Smooth muscle cell (in vitro differentiated cells): ENCODE measurements at regions not wholly inside any gene's neighbourhood (a gene's known extent, or its start where the extent isn't known, plus 50 kb on each side); places are given as distances from the start of the nearest gene placed in this dataset.

Source experiments
- DNase-seq: peaks from one replicate; lab custom pipeline; 2025; ENCODE audit not compliant: unreplicated experiment; lab: John Stamatoyannopoulos, UW
- H2AFZ ChIP-seq: fragments of 200-600 bp; sonication (generic); 2 replicates; pipeline ENCODE4 v1.6.0; 2016; ENCODE audit warnings: antibody characterized with exemption, low read depth, mild to moderate bottlenecking
- H3F3A ChIP-seq: fragments of 200-600 bp; sonication (generic); 2 replicates; pipeline ENCODE4 v1.6.0; 2017; ENCODE audit warnings: antibody characterized with exemption, low read depth
- H3K27ac ChIP-seq: fragments of 200-600 bp; sonication (generic); 2 replicates; pipeline ENCODE4 v1.5.1; 2016; ENCODE audit warnings: low read depth, mild to moderate bottlenecking
- H3K27me3 ChIP-seq: fragments of 200-600 bp; sonication (generic); 2 replicates; pipeline ENCODE4 v1.6.1; 2016; ENCODE audit warnings: low read depth, mild to moderate bottlenecking
- H3K36me3 ChIP-seq: fragments of 200-600 bp; sonication (generic); 2 replicates; pipeline ENCODE4 v1.5.1; 2016; ENCODE audit warnings: low read depth
- H3K4me1 ChIP-seq: fragments of 200-600 bp; sonication (generic); 2 replicates; pipeline ENCODE4 v1.5.1; 2016; ENCODE audit warnings: low read depth
- H3K4me2 ChIP-seq: fragments of 200-600 bp; sonication (generic); 2 replicates; pipeline ENCODE4 v1.6.0; 2016; ENCODE audit warnings: mild to moderate bottlenecking
- H3K4me3 ChIP-seq: fragments of 200-600 bp; sonication (generic); 2 replicates; pipeline ENCODE4 v1.5.1; 2016; ENCODE audit warnings: mild to moderate bottlenecking
- H3K79me2 ChIP-seq: fragments of 200-600 bp; sonication (generic); 2 replicates; pipeline ENCODE4 v1.6.0; 2016; ENCODE audit warnings: low read depth, mild to moderate bottlenecking
- H3K9ac ChIP-seq: fragments of 200-600 bp; sonication (generic); 2 replicates; pipeline ENCODE4 v1.6.0; 2016; ENCODE audit warnings: low read depth
- H3K9me3 ChIP-seq: fragments of 200-600 bp; sonication (generic); replicated peaks from 2 replicates; pipeline ENCODE4 v1.5.1; 2016; ENCODE audit warnings: low read depth
- H4K20me1 ChIP-seq: fragments of 200-600 bp; sonication (generic); 2 replicates; pipeline ENCODE4 v1.6.0; 2016; ENCODE audit warnings: low read depth
- CTCF ChIP-seq: fragments of 200-600 bp; sonication (generic); IDR thresholded peaks from 2 replicates; pipeline ENCODE4 v1.5.1; 2017; ENCODE audit warnings: borderline replicate concordance, mild to moderate bottlenecking, antibody characterized with exemption; ENCODE audit not compliant: insufficient read depth, poor library complexity, severe bottlenecking
- WGBS: methylation state at CpG from one replicate; pipeline ENCODE4 v1.1.7; 2016; ENCODE audit warnings: low lambda C conversion rate; 5-methylcytosine and 5-hydroxymethylcytosine counted together

DNA sequence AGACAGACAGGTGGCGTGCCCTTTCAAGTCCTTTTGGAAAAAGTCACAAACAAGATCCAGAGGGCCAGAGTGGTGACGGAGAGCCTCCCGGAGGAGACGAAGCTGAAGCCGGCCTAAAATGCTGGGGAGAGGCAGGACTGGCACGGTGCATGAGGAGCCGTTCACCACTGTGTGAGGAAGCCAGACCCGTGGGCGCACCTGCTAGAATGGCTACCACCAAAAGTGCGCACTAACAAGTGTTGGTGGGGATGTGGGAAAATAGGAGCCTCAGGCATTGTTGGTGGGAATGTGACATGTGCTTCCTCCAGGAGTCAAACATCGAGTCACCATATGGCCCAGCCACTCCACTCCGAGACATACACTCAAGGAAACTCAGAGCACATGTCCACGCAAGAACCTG lies 67.4 kb upstream of the HELT start:
- Histone ChIP-seq H2AFZ (no peak overlapping the region), H3K4me1 (no peaks in the 10 kb centered on the region), H3K79me2 (no peaks in the 10 kb centered on the region), H3F3A (no peaks in the 10 kb centered on the region), H4K20me1 (no peaks in the 10 kb centered on the region), H3K9ac (no peak overlapping the region), H3K36me3 (no peaks in the 10 kb centered on the region), H3K27ac (no peak overlapping the region), H3K4me2 (no peak overlapping the region), H3K9me3 (no peaks in the 10 kb centered on the region), H3K27me3 (no peaks in the 10 kb centered on the region), H3K4me3 (no peak overlapping the region)
- WGBS = 83% methylated on average over 13 of the region's 13 CpGs
- no peak for DNase-seq
- no peak for TF ChIP-seq CTCF

GRCh38 chr4:184951668-184952160 lies 66.6 kb upstream of the HELT start:
- Histone ChIP-seq H3K79me2 (no peaks in the 10 kb centered on the region), H3K4me1 (no peaks in the 10 kb centered on the region), H3F3A (no peaks in the 10 kb centered on the region), H3K9me3 (no peaks in the 10 kb centered on the region), H3K4me2 (no peak overlapping the region), H3K4me3 (no peak overlapping the region), H3K9ac (no peak overlapping the region), H2AFZ (no peak overlapping the region), H3K27ac (no peak overlapping the region), H3K27me3 (no peaks in the 10 kb centered on the region), H4K20me1 (no peaks in the 10 kb centered on the region), H3K36me3 (no peaks in the 10 kb centered on the region)
- DNase-seq = no peak
- 91% methylated on average over 13 of the region's 22 CpGs for WGBS
- TF ChIP-seq CTCF = no peak

DNA sequence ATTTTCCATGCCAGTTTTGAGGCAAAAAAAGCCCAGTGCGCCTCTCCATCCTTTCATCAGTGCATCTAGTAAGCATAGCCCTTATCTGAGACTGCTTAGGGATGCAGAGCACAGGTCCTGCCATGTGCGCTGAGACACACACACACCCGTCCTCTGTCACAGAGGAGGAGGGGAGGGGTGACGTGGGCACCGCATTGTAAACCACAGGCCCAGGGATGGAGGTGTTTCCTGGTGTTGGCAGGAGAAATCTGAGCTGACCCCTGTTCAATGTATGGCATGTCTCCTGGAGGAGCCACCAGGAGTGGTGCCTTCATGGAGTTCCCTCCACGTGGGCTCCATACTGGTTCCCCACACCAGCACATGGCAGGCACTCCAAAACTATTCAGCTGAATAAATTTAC lies 65.8 kb upstream of the HELT start:
- no peak overlapping the region for H3K9ac ChIP-seq
- H3F3A ChIP-seq = no peaks in the 10 kb centered on the region
- H2AFZ ChIP-seq = no peak overlapping the region
- H3K36me3 ChIP-seq = no peaks in the 10 kb centered on the region
- H3K4me1 ChIP-seq = no peaks in the 10 kb centered on the region
- no peak for DNase-seq
- 86% methylated on average over 6 of the region's 6 CpGs for WGBS
- H3K9me3 ChIP-seq = no peaks in the 10 kb centered on the region
- H4K20me1 ChIP-seq = no peaks in the 10 kb centered on the region
- no peak overlapping the region for H3K4me3 ChIP-seq
- no peaks in the 10 kb centered on the region for H3K79me2 ChIP-seq
- H3K27me3 ChIP-seq = no peaks in the 10 kb centered on the region
- H3K4me2 ChIP-seq = no peak overlapping the region
- no peak overlapping the region for H3K27ac ChIP-seq
- no peak for TF ChIP-seq CTCF

DNA sequence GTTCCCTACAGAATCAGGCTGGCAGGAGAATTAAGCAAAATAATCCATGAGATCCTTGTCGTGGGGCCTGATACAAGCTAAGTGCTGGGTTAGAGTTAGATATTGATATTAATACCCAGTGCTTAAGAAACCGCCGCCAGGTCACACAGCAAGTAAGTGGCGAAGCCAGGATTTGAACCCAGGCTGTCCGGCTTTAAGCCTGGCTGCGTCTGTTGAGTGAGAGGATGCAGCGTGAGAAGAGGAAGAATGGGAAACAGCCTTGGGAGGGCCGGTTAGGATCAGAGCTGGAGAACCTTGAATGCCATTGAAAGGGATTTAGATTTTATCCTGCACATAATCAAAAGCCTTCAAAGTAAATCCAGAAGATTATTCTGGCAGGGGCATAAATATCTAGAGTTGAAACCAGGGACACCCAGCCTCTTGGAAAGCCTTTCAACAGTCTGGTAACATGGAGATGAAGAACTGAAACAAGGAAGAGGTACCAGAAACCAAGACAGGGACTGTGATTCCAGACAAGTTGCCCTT lies 64.8 kb upstream of the HELT start:
- H3K79me2 ChIP-seq = no peaks in the 10 kb centered on the region
- no peaks in the 10 kb centered on the region for H3K4me1 ChIP-seq
- no peak overlapping the region for H3K4me2 ChIP-seq
- no peak for DNase-seq
- no peak overlapping the region for H2AFZ ChIP-seq
- H3K36me3 ChIP-seq = no peaks in the 10 kb centered on the region
- 80% methylated on average over 8 of the region's 8 CpGs for WGBS
- no peaks in the 10 kb centered on the region for H3K27me3 ChIP-seq
- no peak overlapping the region for H3K9ac ChIP-seq
- H3K27ac ChIP-seq = no peak overlapping the region
- H3K9me3 ChIP-seq = no peaks in the 10 kb centered on the region
- H4K20me1 ChIP-seq = no peaks in the 10 kb centered on the region
- TF ChIP-seq CTCF = no peak
- H3F3A ChIP-seq = no peaks in the 10 kb centered on the region
- no peak overlapping the region for H3K4me3 ChIP-seq
